Activated gamma-delta T cell (primary cell): ENCODE measurements at regions not wholly inside any gene's neighbourhood (a gene's known extent, or its start where the extent isn't known, plus 50 kb on each side); places are given as distances from the start of the nearest gene placed in this dataset.
"Not testable (repeated sequence)": the region's sequence is repeated elsewhere in the genome, so short reads cannot be mapped to it uniquely, and the experiment has no call there.

Source experiments
- DNase-seq: peaks from one replicate; lab custom pipeline; 2025; lab: John Stamatoyannopoulos, UW

- no peak for DNase-seq
Observed at GRCh38 chr9:79446523-79447307, 125.0 kb upstream of the TLE4 start.

DNA sequence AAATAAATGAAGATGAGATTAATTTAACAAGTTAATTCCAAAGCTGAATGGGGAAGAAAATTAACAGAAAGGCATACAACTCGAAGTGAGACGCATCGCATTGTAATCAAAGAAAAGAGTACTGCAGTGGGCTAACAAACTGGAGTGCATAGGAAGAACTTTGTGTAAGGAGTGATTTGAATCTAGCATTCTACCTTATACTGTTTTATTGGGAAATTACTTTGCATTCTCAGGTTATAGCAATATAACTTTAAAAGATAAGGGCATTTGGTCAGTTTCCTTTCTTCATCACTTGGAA is 124.5 kb upstream of the TLE4 start:
- no peak for DNase-seq

DNA sequence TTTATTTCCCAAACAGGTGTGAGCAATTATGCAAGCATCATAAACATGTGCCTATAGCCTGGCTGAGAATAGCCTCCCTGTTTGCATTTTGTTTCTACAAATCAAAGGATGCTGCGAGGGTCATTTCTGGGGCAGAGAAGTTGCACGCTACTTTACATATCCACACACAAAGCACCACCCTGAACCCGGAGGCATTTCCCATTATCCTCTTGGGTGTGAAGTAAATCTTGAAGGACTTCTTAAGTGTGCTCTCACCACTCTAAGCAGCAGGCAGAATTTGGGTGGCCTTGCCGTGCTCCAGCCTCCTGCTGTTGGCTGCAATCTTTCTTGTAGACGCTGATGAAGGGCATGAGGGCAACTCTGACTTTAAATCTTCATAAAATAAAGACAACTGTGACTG is 124.0 kb upstream of the TLE4 start:
- no peak for DNase-seq

DNA sequence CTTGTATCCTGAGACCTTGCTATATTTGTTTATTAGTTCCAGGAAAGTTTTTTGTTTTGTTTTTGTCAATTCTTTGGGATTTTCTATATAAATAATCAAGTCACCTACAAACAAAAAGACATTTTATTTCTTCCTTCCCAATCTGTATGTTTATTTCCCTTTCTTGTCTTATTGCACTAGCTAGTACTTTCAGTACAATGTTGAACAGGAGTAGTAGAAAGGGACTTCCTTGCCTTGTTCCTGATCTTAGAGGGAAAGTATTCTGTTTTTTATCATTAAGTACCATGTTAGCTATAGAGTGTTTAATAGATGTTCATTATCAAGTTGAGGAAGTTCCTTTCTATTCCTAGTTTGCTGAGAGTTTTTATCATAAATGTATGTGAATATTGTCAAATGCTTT is 119.5 kb upstream of the TLE4 start:
- DNase-seq: no peak

- no peak for DNase-seq
Observed at GRCh38 chr9:79461712-79462111, 110.1 kb upstream of the TLE4 start.

- DNase-seq: no peak
Observed at GRCh38 chr9:79465156-79465555, 106.6 kb upstream of the TLE4 start.

- DNase-seq: no peak
Observed at GRCh38 chr9:79469164-79469563, 102.6 kb upstream of the TLE4 start.

DNA sequence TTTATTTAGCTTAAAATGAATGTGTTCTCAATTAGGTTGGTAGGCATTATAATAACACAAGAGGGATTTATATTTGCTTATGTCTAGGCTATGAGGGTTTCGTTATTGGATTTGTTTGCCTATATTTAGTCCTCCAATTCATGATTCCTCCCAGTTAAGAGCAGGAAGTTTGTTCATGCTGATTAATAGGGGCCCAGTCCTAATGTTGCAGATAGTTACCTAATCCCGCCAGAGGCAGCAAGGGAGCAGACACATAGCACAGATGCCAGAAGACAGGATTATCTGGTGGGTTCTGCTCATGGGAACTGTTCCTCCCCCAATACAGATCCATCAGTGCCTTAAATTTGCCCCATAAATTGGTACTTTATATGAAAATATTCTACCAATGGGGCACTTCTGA is 100.8 kb upstream of the TLE4 start:
- no peak for DNase-seq

GRCh38 chr9:79471580-79472543 is 99.9 kb upstream of the TLE4 start:
- no peak for DNase-seq

DNA sequence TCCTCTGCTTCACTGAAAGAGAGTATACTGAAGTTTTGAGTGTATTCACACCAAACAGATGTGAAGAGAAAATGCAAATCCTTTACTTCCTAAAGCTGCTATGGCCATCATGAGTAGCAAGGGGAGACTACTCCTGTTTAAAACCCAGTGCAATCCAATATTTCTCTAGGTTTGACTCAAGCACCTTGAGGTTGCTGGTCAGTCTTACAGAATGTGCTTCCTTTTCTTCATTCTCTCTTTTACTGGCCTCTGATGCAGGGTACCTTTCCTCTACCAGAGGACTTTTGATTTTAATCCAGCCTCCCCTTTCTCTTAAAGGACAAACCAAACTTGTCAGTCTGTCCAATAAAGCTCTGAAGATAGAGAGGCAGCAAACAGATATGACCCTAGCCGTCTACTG is 98.1 kb upstream of the TLE4 start:
- DNase-seq: no peak

GRCh38 chr9:79477241-79477840 is 94.4 kb upstream of the TLE4 start:
- DNase-seq: no peak

DNA sequence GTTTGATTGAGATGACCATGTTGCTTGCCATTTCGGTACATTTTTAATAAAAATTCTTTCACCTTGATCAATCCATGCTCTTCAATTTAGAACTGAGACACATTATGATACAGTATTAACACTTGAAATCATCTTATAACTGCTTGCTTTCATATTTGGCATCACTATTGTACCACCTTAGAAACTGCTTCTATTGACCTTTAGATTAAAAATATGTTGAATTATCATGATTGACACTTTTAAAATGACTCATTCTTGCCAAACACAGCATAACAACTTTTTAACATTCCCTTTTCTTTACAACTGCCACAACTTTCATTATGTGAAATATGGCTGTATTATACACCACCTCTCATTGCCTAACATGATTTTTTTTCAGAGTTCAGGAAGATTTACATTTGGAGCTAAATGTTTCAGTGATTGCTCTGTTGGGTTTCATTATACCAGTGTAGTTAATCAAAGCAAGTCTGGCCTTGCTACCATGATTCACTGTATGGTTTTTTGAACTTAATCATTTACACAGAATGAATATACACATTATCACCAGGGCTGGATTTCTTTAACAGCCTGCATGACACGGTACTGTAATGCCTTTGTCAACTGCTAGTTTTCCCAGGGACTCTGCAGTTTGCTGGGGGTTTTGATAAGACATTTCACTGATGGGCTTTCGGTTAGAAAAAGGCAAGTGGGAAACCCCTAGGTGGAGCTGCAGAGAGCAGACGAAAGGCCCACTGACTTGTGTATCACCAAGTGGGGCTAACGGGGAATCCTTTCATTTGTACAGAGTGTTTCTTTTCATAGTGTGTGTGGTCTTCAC is 93.6 kb upstream of the TLE4 start:
- no peak for DNase-seq

- no peak for DNase-seq
Observed at GRCh38 chr9:79480639-79481038, 91.1 kb upstream of the TLE4 start.

DNA sequence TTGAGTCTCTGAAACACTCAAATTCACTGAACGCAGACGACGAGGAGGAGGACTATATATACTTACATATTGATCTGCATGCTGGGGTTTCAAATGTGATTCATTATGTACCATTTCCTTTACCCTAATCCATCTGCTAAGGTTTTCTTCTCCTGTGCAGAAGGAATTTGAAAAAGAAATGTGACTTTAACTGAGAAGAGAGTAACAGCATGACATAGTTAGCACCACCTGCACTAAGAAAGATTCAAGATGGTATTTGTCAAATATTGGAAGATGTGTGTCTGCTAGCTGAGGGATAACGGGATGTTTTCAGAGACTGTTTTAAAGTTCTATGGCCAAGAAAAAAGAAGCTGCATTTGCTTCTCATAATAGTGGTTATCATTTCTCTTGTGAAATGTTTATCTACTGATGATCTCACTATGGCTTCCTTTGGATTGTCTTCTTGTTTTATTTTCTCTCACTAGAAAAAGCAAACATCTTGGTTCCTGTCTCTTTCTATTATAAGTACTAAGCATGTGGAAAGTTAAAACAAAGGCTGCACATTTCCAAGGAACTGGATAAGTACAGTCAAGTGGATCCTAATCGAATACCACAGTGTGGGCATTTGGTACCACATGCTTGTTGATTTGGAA is 89.8 kb upstream of the TLE4 start:
- no peak for DNase-seq

DNA sequence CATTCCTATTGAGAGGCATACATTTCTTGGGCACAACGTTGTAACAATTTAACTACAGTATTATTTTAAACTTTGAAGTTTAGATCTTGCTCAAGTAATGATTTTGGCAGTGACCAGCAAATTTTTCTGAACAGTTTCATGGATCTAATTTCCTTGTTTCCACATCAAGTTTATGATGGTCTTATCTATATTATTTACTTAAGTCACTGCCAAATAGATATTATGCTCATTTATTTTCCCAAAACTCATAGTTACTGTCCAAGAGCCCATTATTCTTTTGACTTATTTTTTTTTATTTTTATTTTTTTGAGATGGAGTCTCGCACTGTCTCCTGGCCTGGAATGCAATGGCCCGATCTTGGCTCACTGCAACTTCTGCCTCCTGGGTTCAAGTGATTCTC is 86.5 kb upstream of the TLE4 start:
- no peak for DNase-seq

DNA sequence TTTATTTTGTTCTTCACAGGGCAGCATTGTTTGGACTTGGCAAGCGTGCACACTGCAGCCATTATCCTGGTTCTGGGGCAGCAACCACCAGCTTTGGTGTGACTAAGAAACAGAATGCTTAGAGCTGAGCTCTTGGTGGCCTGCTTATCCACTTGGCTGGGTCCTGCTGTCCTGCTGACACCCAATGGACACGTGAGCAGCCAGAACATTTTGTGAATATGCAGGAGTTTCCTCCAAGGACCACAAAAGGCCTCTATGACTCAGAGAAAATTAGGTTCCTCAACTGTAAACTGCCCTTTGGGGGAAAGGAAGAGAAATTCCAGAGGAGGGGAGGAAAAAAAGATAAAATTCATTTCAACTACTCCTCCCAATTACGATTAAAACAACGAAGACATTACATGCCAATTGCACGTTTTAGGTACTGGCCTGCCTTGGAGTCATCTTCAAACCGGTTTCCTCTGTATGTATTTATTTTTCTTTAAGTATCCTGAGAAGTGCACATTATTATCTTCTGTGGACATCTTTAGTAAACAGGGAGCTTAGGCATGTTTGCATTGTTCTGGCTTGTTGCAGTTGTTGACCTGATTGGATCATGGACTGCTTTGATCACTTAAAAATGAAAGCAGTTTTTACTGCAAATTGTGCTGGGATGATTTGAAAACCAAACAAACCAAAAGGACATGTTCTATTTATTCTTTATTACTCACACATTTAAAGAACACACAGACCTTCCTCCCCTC is 82.3 kb upstream of the TLE4 start:
- DNase-seq: no peak

DNA sequence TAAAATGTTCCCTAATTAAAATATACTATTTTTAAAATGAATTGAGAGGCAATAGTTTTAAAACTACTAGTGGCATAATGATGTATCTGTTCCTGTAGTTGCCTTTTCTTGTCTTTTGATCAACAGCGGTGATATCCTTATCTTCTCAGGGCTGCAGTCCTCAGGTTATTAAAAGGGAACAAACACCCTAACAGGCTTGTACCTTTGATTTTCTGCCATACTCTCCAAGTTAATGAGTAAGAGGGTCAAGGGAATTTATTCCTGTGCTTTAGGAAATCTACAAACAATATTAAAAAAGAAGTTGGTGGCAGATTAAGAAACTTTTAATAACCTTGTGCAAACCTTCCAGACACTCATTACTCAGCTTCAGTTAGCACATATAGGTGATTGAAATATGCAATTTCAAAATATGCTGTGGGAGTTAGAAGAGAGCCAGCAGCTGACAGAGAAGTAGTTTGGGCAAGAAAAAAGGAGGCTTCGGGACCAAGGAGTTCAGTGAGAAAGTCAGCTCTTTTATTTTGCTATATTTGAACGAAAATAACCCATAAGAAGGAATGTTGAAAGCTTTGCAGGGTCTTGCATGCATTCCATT is 81.0 kb upstream of the TLE4 start:
- no peak for DNase-seq

DNA sequence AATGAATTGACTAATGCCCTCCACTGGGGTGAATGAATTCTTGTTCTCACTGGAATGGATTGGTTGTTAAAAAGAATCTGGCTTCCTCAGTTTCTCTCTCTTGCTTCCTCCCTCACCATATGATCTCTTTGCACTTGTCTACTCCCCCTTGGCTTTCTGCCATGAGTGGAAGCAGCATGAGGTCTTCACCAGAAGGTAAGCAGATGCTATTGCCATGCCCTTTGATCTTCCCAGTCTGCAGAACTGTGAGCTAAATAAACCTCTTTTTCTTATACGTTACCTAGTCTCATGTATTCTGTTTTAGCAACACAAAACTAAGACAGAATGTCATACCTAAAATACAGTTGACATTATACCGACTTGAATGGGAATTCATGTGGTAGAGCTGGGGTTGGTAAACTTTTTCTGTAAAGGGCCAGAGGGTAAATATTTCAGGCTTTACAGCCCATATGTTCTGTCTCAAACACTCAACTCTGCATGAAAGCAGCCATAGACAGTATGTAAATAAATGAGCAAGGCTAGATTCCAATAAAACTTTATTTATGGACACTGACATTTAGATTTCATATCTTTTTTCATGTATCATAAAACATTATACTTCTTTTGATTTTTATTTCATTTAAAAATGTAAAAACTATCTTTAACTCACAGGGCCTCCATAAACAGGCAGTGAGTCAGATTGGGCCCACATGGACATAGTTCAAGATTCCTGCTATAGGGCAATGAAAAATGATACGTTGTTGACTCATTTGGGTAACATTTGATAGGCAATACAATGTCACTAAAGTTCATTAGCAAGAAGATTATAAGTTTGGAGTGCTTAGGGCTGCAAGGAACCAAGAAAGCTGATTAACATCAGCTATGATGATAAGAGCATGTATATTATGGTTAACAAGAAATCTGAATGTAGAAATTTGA is 79.4 kb upstream of the TLE4 start:
- DNase-seq: no peak

- not testable (repeated sequence) for DNase-seq
Observed at GRCh38 chr9:79500196-79500864, 71.4 kb upstream of the TLE4 start.
